ENCODE measurements at regions not wholly inside any gene's neighbourhood (a gene's known extent, or its start where the extent isn't known, plus 50 kb on each side); places are given as distances from the start of the nearest gene placed in this dataset.

- Histone ChIP-seq H3K9me3 (no peaks in the 10 kb centered on the region), H3K27me3 (no peaks in the 10 kb centered on the region), H3K27ac (no peak overlapping the region), H3K36me3 (no peaks in the 10 kb centered on the region), H3K4me1 (ENCODE audit: insufficient read depth) (no peaks in the 10 kb centered on the region), H3K4me3 (no peak overlapping the region)
- WGBS, 3 donors: 61 to 75% (median 63%) methylated on average over 7 of the region's 7 CpGs
- intact Hi-C loops (cut with DNase I): no loop called here
- no peak for TF ChIP-seq POLR2A (IDR thresholded peaks at IDR 0.05)
- no peak for TF ChIP-seq CTCF (IDR thresholded peaks at IDR 0.05)
- no peak for TF ChIP-seq EP300 (IDR thresholded peaks at IDR 0.05)
- no peak for DNase-seq
Measured at GRCh38 chr17:65364438-65364837, 197.0 kb downstream of the AXIN2 start.

GRCh38 chr17:65362826-65363225 lies 198.6 kb downstream of the AXIN2 start:
- Histone ChIP-seq H3K36me3 (no peaks in the 10 kb centered on the region), H3K27ac (no peak overlapping the region), H3K4me3 (no peak overlapping the region), H3K27me3 (no peaks in the 10 kb centered on the region), H3K4me1 (ENCODE audit: insufficient read depth) (no peaks in the 10 kb centered on the region), H3K9me3 (no peaks in the 10 kb centered on the region)
- DNase-seq: no peak
- TF ChIP-seq POLR2A (IDR thresholded peaks at IDR 0.05) (no peak), CTCF (IDR thresholded peaks at IDR 0.05) (no peak), EP300 (IDR thresholded peaks at IDR 0.05) (no peak)
- intact Hi-C loops (cut with DNase I): no loop called here
- 72 to 74% (median 73%) methylated on average over 2 of the region's 2 CpGs for WGBS, 3 donors

GRCh38 chr17:65360961-65361552 lies 200.4 kb downstream of the AXIN2 start:
- Histone ChIP-seq H3K4me3 (no peak overlapping the region), H3K9me3 (no peaks in the 10 kb centered on the region), H3K36me3 (no peaks in the 10 kb centered on the region), H3K27me3 (no peaks in the 10 kb centered on the region), H3K27ac (no peak overlapping the region), H3K4me1 (ENCODE audit: insufficient read depth) (no peaks in the 10 kb centered on the region)
- no peak for DNase-seq
- WGBS, 3 donors: 53 to 61% (median 61%) methylated on average over 14 of the region's 14 CpGs
- TF ChIP-seq EP300 (IDR thresholded peaks at IDR 0.05) (no peak), CTCF (IDR thresholded peaks at IDR 0.05) (no peak), POLR2A (IDR thresholded peaks at IDR 0.05) (no peak)
- intact Hi-C loops (cut with DNase I): no loop called here

- Histone ChIP-seq H3K4me1 (ENCODE audit: insufficient read depth) (no peaks in the 10 kb centered on the region), H3K9me3 (no peaks in the 10 kb centered on the region), H3K27me3 (no peaks in the 10 kb centered on the region), H3K27ac (no peak overlapping the region), H3K4me3 (no peak overlapping the region), H3K36me3 (no peaks in the 10 kb centered on the region)
- TF ChIP-seq EP300 (IDR thresholded peaks at IDR 0.05) (no peak), CTCF (IDR thresholded peaks at IDR 0.05) (no peak), POLR2A (IDR thresholded peaks at IDR 0.05) (no peak)
- 80 to 93% (median 86%) methylated on average over 3 of the region's 3 CpGs for WGBS, 3 donors
- intact Hi-C loops (cut with DNase I): no loop called here
- no peak for DNase-seq
Measured at GRCh38 chr17:65359016-65359415, 202.4 kb downstream of the AXIN2 start.

Data from ovary (tissue), 7 donors.